HG03103 (cell line): ENCODE measurements at regions not wholly inside any gene's neighbourhood (a gene's known extent, or its start where the extent isn't known, plus 50 kb on each side); places are given as distances from the start of the nearest gene placed in this dataset.

Experiments
- ATAC-seq: cut with Tn5 transposase; IDR thresholded peaks from one replicate; pipeline ENCODE4 v1.9.1; 2021; ENCODE audit warnings: low read depth; ENCODE audit not compliant: unreplicated experiment

DNA sequence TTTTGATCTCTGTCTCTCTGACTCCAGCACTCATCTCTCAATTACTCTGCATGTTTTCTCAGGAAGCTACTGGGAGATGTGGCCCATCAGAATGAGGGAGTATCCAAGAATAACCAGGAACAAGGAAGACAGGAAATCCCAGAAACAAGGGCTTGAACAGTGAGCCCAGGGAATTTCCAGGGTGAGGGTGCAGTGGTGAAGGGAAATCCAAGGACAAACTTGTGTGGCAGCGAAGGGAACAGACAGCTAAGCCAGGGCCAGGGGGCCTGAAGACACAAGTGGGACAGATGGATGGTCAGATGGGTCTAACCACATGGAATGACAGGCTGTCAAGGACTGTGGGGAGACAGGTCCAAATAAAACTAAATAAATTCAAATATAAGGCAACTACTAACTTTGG, 121.8 kb upstream of the ERRFI1 start:
- no peak for ATAC-seq

DNA sequence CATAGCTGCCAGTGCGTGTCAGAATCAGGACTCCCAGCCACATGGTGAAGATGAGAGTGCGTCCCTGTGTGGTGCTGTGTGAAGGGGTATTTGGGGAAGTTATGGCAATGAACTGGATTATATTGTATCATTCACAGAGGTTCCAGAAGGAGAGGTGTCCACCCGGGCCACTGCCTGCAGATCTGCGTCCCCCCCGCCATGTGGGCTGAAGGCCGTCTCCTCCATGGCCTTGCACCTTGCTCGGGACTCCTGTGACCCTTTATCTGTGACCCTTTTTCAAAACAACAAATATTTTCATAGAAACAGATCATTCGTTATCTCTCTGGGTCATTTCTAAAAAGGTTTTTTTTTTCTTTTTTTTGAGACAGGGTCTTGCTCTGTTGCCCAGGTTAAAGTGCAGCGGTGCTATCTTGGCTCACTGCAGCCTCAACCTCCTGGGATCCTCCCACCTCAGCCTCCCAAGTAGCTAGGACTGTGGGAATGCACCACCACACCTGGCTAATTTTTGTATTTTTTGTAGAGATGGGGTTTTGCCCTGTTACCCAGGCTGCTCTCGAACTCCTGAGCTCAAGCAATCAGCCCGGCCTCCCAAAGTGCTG, 120.2 kb upstream of the ERRFI1 start:
- no peak for ATAC-seq

GRCh38 chr1:8145545-8146202, 119.6 kb upstream of the ERRFI1 start:
- ATAC-seq, result no peak

- ATAC-seq, result no peak
Observed at GRCh38 chr1:8144323-8144722, 118.2 kb upstream of the ERRFI1 start.

DNA sequence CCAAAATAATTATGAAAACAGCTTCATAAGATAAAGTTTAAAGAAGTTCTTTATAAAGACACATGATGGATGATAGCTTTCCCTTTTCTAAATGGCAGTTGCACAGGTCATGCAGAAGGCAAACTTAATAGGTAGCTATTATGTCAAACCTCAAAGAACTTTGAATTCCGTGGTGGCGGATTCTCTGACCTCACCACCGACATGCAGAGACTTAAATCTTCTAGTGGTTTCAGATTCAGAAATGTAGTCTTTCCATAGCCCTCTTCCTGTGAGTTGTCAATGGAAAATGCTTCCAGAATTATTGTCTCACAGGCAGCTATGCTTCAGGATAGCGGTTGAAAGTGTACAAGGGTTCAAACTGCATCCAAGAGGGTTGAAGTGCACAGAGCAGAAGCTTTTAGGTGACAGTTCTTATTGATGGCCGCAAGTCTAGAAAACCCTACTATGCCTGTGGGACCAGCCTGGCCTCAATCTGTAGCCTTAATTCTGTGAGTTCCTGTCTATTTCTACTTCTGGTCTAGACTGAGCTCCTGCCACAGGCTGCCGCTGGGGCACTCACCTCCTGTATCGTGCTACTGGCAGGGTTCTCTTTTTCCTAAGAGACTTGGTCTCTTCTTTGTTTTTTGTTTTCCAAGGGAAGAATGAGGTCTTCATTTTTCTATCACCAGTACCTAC, 117.0 kb upstream of the ERRFI1 start:
- ATAC-seq, result no peak

GRCh38 chr1:8139941-8140340, 113.8 kb upstream of the ERRFI1 start:
- no peak for ATAC-seq

DNA sequence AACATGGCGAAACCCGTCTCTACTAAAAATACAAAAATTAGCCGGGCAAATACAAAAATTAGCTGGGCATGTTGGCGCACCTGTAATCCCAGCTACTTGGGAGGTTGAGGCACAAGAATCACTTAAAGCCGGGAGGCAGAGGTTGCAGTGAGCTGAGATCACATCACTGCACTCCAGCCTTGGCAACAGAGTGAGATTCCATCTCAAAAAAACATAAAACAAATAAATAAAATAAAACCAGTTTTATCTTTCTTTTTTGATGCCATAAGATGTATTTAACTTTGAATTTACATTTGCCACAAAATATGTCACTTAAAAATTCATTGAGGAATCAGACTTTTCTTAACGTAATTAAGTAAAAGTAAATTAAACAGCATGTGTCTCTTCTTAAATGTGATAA, 113.3 kb upstream of the ERRFI1 start:
- no peak for ATAC-seq

GRCh38 chr1:8138673-8139072, 112.6 kb upstream of the ERRFI1 start:
- no peak for ATAC-seq

DNA sequence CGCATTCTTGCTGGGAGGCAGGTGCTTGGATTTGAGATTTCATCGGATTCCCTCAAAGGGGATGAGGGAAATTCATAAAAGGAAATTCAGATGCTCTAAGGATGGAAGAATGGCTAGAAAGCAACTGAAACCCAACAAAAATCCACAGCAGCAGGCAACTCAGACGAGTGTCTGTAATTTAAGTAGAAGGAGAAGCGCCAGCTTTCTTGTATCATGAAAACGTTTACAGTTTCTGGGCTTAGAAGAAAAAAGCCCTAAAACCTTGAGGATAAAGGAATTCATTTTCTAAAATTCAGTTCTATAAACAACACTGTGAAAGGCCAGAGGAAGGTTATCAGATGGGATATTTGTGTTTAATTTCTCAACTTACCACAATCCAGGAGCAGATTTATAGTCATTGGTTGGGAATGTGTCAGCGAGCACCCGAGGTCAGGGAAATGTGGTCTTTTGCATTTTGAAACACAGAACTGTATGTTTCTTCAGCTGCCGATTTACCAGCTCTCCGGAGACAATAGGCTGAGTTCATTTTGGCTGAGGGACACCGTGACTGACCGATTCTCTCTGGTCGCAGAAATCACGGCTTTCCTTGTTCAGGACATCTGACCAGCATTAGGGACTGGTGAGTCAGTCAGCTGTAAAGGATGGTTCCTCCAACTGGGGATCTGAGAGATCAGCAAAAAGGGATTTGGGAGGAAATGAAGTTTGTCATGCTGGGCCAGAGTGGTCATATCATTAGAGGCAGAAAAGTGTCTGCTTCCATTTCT, 111.6 kb upstream of the ERRFI1 start:
- no peak for ATAC-seq

GRCh38 chr1:8136766-8137165, 110.7 kb upstream of the ERRFI1 start:
- ATAC-seq, result no peak

DNA sequence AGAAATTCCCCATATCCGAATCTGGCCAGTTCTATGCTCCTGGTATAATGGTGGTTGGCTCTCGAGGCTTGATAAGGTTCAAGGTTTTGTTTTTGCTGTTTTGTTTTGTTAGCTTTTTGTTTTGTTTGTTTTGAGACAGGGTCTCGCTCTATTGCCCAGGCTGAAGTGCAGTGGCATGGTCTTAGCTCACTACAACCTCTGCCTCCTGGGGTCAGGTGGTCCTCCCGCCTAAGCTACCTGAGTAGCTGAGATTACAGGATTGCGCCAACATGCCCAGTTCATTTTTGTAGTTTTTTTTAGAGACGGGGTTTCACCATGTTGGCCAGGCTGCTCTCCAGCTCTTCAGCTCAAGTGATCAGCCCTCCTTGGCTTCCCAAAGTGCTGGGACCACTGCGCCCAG, 109.1 kb upstream of the ERRFI1 start:
- no peak for ATAC-seq

- ATAC-seq, result no peak
Observed at GRCh38 chr1:8134546-8135235, 108.6 kb upstream of the ERRFI1 start.

DNA sequence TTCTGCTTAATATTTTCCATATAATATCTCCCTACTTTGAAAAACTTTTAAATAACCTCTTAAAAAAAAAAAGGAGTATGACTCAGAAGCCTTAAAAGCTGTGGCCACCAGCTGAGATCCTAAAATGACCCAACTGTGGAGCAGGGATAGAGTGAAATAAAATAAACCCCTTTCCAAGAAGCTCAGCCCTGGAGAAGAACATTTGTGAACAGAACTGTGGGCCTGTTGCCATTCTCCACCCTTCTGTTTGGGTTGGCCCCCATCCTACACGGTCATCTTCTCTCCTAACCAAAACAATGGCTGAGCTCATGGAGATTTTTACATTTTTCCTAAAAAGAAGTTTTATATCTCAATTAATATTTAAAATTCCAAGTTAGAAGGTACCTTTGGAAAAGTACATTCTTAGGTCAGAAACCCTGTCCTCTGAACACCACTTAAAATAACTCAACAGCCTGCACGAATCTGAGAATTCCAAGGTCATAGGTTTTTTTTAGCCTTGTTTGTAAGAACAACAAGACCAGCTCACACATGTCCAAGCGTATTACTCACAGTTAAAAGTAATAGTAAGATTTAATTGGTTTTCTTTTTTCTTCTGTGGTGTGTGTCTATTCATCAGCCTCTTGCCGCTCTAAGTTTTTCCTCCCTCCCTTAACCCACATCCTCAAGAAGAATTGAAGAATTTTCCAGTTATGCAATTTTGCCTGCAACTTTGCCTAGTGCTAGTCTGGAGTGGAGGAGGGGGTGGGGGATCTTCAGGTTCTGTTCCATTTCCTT, 107.7 kb upstream of the ERRFI1 start:
- ATAC-seq, result no peak

DNA sequence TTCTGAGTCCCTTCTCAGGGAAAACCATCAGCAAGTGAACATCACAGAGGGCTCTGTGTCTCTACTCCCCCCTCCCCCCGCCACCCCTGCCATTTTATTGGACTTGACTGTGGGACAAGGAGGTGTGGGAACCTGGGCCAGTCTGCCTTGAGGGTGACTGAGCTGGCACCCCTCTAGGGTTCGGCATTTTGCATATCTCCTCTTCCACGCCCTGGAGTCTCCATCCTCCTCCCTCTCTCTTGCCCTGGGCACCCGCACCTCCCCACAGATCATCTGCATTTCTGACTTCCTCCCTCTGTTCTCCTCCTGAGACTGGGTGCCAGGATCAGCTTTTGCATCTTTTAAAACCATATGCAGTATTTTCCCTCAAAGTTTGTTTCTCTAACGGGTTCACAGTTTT, 107.1 kb upstream of the ERRFI1 start:
- no peak for ATAC-seq

DNA sequence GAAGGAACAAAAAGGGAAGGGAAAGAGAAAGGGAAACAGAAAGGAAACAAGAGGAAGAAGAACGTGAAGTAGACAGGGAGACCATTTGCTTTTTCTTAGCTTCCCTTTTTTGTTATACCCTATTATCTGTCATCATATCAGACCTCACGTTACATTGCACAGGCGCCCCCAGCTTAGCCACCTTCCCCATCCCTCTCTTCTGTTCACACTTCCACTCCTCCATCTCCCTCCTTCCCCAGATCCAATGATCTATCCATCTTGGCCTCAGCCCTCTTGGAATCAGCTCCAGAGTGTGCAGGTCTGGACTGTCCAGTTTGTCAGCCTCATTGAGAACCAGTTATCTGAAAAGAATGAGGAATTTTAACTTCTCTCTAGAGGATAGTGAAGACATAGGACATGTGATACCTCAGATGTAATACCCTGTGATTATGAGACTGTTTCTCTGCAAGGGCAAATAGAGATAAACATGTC, 101.1 kb upstream of the ERRFI1 start:
- no peak for ATAC-seq

- no peak for ATAC-seq
Observed at GRCh38 chr1:8122477-8123407, 96.6 kb upstream of the ERRFI1 start.

DNA sequence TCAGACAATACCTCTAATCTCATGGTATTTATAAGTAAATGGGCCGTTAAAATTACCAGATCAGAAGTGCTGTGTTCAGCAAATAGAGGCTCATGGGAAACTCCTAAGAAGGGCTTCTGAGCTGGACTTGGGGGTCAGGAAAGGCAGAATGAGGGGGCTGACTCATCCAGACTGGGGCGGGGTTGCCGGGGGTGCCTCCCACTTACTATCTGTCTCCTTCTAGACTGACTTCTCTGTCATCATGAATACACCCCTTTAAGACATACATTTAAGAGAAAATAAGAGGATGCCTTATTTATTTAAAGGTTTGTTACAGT, 96.0 kb upstream of the ERRFI1 start:
- ATAC-seq, result no peak

DNA sequence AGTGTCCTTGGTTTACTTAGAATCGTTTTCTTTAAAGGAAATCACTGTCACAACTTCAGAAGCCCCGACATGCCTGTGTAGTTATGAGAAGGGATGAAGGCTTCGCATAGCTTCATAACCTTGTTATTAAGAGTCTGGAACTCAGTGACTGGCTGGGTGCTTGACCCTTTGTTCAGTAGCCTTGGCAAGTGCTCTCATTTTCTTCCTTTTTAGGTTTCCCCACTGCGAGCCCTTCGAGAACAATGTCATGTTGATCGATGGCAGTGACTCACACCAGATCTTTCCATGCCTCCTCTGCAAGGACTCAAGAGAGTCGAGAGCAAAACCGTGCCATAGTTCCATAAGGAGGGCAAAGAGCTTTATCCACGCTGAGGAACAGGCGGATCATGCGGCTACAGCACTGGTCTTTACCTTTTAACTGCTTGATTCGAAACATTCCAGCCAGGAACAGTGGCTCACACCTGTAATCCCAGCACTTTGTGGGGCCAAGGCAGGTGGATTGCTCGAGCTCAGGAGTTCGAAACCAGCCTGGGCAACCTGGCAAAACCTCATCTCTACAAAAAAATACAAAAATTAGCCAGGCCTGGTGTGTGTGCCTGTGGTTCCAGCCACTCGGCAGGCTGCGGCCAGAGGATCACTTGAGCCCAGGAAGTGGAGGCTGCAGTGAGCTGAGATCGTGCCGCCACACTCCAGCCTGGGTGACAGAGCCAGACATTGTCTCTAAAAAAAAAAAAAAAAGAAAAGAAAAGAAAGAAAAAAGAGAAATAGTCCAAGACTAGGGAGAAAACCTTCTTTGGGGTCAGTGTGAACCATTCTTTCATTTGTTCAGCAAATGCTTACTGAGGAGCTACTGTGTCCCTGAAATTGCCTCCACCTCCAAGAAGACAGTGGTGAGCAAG, 95.4 kb upstream of the ERRFI1 start:
- ATAC-seq, result no peak
